NCI-H1105 treated with DMSO at 0.1 percent for 48 hours (cell line): ENCODE measurements at regions not wholly inside any gene's neighbourhood (a gene's known extent, or its start where the extent isn't known, plus 50 kb on each side); places are given as distances from the start of the nearest gene placed in this dataset.

Experiments used
- DNase-seq: peaks from one replicate; lab custom pipeline; 2025; lab: John Stamatoyannopoulos, UW

DNA sequence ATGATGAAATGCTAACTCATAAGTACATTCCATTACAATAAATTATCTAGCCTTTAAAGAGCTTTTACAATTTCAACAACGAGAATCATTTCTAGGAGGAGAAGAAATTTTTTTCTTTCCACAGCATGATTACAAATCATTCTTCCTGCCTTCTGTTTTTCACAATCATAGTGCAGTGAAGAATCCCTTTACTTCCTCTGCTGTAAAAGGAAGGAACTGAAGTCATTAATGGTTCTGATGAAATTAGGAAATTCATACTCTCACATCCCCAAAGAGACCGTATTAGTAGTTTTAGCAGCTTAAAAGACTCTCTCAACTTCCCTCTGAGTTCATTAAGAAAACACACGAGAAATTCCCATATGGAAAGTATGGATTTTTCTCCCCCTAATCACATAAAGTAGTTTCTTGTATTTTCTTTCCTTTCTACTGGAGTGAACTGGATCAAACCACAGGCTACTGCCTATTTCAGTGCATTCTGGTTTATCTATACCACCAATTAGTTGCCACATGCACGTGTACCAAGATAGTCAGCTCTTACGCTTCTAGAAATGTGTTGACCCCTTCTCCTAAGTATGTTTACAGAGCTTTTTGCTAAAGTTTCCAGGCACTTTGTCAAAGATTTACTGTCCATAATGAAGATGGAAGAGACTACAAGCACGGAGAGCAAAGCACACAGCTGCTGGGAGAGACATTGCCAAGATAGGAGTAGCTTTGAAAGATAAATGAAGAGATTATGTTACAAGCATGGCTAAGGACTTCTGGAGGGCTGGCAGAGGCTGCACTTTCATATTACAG, 58.9 kb upstream of the KITLG start:
- peak; percentile 29 for DNase-seq

DNA sequence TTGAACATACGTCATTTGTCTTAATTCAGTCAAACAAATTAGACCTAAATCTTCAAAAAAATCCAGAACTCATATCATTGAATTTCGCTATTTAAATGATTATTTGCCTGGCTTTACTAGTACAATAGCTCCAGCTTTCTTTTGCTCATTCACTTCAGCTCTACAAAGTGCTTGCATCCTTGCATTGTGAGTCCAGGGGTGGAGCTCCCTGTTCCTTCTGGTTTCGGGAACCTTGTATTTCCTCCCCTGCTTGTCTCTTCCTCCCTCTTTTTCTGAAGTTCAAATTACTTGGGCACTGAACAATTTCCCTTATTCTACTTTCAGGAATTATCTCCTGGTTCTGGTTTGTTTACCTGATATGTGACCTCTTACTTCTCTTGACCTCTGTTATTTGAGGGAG, 58.1 kb upstream of the KITLG start:
- DNase-seq: no peak

DNA sequence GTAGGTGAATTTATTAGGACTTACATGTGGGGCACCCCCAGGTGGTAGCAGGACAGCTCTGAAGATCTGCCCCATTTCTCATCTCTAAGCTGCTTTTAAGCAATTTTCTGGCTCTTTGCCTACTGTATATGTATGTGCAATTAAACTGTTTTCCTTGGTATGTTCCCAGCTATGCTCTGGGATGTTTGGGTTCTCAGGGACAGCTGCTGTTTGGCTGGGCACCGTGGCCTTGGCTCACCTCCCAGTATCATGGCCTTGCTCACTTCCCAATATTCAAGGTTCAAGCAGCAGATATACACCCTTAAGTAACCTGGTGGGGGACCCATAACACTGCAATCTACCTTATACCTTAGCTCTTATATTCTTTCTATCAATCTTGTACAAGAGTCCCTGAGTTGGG, 53.7 kb upstream of the KITLG start:
- no peak for DNase-seq

DNA sequence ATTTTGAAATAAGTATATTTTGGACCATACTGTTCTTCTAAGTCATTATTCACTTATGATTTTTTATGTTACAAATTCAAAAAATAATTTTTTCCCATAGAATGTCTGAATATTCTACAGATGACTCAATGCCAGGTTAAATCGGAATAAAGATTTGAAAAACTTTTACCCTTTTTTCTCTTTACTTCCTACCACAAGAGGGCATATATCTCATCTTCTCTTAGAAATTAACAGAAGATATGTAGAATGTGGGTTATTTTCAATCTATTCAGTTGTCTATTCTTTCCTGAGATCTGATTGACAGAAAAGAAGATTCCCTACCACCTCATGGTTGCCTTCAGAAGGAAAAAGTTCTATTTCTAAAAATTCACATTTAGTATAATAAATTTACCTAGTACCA, 53.0 kb upstream of the KITLG start:
- no peak for DNase-seq

DNA sequence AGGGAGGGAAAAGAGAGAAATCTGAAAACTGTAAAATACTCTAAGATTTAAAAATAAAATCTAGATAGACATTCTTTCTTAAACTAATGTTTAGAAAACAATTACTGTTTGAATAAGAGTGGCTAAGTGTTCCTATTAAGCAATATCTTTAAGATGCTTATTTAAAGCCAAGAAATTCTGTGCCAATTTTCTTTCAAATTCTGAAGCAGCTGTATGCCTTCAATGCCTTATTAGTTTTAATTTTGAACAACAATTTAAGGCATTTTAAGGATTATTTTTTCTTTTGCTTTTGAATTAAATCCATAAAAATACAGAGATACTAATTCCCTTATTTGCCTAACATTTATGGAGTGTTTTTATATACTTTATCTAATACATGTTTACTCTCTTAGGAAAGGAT, 50.3 kb upstream of the KITLG start:
- no peak for DNase-seq
